GM19452 (cell line): ENCODE measurements at regions not wholly inside any gene's neighbourhood (a gene's known extent, or its start where the extent isn't known, plus 50 kb on each side); places are given as distances from the start of the nearest gene placed in this dataset.
"Not testable (repeated sequence)": the region's sequence is repeated elsewhere in the genome, so short reads cannot be mapped to it uniquely, and the experiment has no call there.

ENCODE experiments used
- ATAC-seq: cut with Tn5 transposase; IDR thresholded peaks from one replicate; pipeline ENCODE4 v1.9.1; 2021; ENCODE audit not compliant: unreplicated experiment

DNA sequence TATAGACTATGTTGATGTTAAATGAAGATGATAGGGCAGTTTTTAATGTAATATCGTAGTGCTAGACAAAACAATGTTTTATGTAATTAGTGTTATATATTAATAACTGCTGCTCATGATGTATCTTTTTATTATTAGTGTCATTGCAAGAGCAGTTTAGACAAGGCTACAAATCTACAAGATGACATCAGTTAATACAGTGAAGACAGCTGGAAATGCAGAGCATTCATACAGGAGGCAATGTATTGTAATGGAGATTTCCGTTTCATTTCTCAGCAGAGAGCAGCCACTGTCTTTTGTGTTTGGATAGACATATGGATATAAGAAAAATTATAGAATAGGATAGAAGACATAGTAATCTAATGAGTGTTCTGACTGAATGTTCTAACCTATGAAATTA lies 178.0 kb downstream of the FOXG1 start:
- ATAC-seq, result no peak

DNA sequence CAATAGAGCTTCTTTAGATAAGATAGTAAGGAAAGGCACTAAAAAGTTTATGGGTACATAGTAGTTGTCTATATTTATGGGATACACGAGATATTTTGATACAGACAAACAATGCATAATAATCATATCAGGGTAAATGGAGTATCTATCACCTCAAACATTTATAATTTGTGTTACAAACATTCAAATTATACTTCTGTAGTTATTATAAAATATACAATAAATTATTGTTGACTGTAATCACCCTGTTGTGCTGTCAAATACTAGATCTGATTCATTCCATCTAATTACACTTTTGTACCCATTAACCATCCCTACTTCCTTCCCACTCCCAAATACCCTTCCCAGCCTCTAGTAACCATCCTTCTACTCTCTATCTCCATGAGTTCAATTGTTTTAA lies 179.7 kb downstream of the FOXG1 start:
- no peak for ATAC-seq

DNA sequence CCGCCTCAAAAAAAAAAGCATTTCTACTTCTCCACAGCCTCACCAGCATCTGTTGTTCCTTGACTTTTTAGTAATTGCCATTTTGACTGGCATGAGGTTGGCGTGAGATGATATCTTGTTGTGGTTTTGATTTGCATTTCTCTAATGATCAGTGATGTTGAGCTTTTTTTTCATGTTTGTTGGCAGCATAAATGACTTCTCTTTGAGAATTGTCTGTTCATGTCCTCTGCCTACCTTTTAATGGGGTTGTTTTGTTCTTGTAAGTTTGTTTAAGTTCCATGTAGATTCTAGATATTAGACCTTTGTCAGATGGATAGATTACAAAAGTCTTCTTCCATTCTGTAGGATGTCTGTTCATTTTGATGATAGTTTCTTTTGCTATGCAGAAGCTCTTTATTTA lies 182.9 kb downstream of the FOXG1 start:
- no peak for ATAC-seq

DNA sequence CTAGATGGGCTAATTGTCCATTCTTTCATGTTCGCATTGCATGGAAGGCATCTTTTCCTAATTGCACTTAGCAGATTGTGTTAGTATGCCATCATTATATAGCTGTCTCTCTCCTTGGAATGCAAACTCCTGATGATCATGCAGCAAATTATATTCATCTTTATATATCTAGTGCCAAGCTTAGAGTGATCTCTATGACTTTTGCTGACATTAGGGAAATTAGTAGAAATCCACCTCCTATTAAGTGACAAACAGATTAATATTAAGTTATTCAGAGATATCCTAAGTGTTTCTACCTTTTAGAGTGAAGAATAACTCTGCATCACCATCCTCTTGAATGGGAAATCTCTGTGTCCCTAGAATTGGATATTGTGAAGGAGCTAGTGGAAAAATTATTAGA lies 185.6 kb downstream of the FOXG1 start:
- no peak for ATAC-seq

DNA sequence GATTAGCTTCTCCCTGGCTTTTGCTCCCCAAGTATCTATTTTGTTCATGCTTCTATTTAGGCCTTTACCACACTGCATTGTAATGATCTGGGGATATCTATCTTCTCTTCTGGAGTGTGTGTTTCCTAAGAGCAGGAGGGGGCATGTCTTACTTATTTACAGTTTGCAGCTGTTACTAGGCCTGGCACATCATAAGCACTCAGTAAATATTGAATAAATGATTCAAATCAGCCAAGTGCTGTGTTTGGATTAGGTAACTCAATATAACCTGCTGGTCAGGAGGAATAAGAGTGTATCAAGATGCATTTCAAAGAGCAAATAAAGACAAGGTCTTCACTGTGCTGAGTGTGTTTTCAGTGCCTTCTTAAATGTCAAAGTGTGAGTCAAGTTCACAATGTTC lies 186.1 kb downstream of the FOXG1 start:
- ATAC-seq, result no peak

DNA sequence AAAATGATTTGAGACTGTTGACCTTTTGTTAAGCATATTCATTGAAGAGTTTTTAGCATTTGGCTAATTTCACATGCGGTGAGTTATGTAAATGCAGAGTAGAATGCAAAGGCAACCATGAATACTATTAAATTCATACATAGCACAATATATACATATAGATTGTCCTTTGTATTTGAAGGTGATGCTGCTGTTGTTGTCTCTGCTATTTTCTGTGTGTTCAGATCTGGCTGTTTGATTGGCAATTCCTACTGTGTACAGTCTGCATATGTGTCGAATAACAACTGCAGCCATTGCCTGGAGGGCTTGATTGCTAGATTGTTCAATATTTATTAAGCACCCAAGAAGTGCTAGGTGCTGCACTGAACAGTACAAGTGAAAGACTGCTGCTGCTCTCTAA lies 187.4 kb downstream of the FOXG1 start:
- ATAC-seq, result no peak

DNA sequence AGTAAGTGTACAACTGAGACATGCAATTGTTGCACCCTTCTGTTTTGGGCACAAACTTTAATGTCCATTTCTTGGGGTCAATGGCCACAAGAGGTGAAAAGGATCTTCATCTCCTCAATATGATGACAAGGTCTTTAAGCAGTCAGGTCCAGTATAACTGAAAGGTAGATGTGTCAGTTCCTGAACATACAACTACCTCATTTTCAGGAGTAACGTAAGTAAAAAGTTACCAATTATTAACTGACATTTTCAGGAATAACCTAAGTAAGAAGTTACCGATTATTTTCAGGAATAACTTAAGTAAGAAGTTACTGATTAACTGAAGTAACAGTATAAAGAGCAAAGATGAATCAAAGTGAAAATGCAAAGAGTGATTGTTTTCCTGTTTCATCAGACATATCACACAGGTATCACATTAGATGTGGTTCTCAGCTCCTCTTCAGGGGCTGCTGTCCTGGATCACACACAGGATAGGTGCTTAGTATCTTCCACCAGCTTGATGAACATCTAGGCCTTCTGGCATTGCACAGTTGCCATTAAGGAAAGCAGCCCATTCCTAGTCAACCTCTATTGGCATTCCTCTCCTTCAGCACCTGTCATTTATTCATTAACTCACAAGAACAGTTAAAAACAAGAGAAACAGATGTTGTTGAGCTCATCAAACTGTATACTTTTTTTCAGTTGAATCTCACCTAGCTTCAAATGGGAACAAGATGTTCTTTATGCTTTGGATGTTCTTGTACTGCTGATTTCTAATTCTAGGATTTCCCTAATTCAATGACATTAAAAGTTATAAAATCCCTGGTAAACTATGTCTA lies 200.0 kb downstream of the FOXG1 start:
- peak; percentile 91 for ATAC-seq

DNA sequence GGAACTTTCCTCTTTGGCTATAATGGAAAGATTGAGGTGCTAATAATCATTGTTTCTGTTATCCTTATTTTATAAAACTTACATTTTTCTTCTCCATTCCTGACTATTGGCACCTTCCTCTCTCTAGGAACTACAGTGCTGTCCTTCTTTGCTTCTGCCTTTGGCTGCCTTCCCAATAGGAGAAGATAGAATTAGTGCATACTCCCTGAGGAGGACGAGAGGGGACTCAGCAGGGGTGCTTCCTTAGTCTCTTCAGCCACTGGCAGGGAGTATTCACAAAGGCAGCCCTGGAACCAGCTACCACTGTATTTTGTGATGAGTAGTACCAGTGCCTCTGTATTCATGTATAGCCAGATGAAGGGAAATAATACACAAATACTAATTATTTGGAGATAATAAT lies 208.5 kb downstream of the FOXG1 start:
- no peak for ATAC-seq

DNA sequence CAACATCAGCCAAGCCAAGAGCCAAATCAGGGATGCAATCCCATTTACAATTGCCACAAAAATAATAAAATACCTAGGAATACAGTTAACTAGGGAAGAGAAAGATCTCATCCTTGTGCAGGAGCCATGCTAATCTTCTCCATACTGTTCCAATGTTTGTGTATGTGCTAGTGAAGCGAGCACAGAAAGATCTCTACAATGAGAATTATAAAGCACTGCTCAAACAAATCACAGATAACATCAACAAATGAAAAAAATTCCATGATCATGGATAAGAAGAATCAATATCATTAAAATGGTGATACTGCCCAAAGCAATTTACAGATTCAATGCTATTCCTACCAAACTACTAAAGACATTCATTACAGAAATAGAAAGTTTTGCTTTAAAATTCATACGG lies 215.6 kb downstream of the FOXG1 start:
- no peak for ATAC-seq

DNA sequence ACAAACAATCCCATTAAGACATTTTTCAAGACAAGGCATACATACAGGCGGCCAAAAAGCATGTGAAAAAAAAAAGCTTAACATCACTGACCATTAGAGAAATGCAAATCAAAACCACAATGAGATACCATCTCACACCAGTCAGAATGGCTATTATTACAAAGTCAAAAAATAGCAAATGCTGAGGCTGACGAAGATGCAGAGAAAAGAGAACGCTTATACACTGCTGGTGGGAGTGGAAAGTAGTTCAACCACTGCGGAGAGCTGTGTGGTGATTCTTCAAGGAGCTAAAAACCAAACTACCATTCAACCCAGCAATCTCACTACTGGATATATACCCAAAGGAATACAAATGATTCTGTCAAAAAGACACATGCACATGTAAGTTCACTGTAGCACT lies 216.7 kb downstream of the FOXG1 start:
- ATAC-seq, result no peak

DNA sequence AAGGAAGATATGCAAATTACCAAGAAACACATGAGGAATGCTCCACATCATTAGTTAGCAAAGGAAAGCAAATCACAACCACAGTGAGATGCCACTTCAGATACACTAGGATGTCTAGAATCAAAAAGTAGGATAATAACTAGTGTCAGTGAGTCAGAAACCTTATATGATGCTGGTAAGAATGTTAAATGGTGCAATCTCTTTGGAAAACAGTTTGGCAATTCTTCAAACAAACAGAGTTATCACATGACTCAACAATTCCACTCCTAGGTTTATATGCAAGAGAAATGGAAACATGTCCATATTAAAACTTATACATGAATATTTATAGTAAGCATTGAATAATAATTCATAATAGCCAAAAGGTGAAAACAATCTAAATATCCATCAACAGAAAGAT lies 220.9 kb downstream of the FOXG1 start:
- ATAC-seq, result no peak

DNA sequence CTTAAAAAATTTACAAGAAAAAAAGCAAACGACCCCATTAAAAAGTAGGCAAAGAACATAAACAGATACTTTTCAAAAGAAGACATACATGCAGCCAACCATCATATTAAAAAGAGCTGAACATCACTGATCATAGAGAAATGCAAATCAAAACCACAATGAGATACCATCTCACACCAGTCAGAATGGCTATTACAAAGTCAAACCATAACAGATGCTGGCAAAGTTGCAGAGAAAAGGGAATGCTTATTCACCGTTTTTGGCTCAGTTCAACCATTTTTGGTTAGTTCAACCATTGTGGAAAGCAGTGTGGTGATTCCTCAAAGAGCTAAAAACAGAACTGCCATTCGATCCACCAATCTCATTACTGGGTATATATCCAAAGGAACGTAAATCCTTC lies 230.6 kb downstream of the FOXG1 start:
- ATAC-seq, result not testable (repeated sequence)

DNA sequence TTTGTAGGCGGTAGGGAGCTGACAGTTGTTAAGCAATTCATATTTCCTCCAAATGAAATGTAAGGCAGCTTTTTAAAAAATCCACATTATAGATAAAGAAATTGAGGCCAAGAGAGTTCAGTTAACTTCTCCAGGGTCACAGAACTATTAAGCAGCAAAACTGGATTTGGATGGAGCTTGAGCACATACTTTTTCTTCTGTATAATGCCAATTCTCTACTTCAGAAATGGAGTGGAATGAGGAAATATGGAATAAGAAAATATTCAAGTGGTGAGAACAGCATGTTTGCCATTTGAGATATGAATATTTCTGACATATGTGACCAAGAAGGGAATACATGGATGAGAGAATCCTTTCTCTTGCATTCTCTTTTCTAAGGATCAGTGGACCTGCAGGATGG lies 233.1 kb downstream of the FOXG1 start:
- no peak for ATAC-seq

DNA sequence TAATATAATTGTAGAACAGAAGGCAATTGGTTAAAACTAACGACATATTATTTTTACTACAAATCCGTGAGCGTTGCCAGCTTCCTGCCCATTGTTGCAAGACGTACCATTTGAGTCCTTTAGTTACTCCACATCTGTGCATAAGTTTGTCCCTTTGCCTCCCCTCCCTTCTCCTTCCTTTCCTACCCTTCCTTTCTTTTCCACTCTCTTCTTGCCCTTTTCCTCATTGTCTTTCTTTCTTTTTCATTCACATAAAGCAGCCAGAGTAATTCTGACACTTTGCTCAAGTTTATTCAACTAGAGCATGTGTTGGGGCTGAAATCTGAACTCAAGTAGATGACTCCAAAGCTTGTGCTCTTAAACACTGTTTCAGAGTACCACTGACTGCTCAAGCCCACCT lies 239.1 kb downstream of the FOXG1 start:
- ATAC-seq, result no peak

DNA sequence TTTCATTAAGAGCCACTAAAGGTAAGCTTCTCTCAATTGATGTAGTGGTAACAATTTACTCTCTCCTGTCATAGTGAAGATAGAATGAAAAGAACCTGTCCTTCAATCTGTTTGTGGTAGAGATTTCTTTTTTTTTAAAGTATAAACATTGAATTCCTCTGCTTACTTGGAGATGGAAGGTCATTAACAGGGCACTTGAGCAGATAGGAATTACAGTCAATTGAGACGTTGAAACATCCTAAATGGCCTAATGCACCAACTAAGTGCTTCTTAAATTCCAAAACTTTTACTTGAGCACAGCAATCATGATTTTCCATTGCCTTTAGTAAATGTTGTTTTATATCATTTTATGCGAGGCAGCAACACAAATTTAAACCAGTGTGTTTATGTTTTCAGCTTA lies 241.4 kb downstream of the FOXG1 start:
- no peak for ATAC-seq

DNA sequence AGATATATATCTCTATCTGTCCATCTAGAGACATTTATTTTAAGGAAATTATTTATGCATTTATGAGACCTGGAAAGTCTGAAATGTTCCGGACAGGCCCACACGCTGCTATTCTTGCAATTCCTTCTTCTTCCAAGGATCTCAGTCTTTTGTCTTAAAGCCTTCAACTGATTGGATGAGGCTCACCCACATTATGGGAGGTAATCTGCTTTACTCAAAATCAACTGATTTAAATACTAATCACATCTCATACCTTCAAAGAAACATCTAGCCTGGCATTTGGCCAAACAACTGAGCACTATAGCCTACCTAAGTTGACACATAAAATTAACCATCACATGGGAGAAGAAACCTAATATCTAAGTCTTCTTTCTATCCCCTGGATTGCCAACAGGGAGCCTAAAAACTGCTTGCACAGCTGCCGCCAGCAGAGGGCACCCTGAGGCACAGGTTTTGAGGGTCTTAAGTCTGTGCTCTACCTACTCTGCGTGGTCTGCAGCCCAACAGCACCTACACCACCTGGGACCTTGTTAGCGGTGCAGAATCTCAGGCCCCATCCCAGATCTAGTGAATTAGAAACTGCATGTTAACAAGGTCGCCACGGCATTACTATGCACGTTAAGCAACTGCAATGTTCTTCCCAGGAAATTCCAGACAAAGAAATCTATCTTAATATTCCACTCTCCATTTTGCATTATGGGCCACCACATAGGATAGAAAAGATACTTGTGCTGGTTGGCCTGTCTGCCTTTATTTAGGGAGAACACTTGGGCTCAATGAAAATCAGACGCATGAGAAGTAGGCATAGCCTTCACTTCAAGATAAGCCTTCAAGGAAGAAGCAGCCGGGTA lies 249.7 kb downstream of the FOXG1 start:
- ATAC-seq, result no peak

DNA sequence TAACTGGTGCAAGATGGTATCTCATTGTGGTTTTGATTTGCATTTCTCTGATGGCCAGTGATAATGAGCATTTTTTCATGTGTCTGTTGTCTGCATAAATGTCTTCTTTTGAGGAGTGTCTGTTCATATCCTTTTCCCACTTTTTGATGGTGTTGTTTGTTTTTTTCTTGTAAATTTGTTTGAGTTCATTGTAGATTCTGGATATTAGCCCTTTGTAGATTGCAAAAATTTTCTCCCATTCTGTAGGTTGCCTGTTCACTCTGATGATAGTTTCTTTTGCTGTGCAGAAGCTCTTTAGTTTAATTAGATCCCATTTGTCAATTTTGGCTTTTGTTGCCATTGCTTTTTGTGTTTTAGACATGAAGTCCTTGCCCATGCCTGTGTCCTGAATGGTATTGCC lies 256.9 kb downstream of the FOXG1 start:
- ATAC-seq, result not testable (repeated sequence)

DNA sequence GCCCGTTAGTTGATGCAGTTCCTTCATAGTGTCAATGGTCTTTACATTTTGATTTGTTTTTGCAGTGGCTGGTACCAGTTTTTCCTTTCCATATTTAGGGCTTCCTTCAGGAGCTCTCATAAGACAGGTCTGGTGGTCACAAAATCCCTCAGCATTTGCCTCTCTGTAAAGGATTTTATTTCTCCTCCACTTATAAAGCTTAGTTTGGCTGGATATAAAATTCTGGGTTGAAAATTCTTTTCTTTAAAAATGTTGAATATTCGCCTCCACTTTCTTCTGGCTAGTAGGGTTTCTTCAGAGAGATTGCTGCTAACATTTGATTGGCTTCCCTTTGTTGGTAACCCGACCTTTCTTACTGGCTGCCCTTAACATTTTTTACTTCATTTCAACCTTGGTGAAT lies 260.9 kb downstream of the FOXG1 start:
- ATAC-seq, result not testable (repeated sequence)

DNA sequence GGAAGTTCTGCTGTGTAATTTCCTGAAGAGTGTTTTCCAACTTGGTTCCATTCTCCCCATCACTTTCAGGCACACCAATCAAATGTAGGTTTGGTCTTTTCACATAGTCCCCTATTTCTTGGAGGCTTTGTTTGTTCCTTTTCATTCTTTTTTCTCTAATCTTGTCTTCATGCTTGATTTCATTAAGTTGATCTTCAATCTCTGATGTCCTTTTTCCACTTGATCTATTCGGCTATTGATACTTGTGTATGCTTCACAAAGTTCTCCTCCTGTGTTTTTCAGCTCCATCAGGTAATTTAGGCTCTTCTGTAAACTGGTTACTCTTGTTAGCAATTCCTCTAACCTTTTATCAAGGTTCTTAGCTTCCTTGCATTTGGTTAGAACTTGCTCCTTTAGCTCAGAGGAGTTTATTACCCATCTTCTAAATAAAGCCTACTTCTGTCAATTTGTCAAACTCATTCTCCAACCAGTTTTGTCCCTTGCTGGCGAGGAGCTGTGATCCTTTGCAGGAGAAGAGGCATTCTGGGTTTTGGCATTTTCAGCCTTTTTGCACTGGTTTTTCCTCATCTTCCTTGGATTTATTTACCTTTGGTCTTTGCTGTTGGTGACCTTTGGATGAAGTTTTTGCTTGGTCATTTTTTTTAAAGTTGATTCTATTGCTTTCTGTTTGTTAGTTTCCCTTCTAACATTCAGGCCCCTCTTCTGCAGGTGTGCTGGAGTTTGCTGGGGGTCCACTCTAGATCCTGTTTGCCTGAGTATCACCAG lies 261.5 kb downstream of the FOXG1 start:
- ATAC-seq, result not testable (repeated sequence)

DNA sequence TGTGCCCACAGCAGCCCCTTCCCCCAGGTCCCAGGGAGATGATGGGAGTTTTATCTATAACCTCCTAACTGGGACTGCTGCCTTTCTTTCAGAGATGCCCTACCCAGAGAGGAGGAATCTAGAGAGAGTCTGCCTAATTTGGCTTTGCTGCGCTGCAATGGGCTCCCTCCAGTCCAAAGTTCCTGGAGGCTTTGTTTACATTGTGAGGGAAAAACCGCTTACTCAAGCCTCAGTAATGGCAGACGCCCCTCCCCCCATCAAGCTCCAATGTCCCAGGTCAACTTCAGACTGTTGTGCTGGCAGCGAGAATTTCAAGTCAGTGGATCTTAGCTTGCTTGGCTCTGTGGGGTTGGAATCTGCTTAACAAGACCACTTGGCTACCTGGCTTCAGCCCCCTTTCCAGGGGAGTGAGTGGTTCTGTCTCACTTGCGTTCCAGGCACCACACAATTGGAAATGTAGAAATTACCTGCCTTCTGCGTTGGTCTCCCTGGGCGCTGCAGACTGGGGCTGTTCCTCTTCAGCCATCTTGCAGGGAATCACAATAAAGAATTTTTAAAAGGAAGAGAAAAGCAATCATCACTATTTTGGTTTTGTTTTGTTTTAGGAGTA lies 262.5 kb downstream of the FOXG1 start:
- ATAC-seq, result no peak

DNA sequence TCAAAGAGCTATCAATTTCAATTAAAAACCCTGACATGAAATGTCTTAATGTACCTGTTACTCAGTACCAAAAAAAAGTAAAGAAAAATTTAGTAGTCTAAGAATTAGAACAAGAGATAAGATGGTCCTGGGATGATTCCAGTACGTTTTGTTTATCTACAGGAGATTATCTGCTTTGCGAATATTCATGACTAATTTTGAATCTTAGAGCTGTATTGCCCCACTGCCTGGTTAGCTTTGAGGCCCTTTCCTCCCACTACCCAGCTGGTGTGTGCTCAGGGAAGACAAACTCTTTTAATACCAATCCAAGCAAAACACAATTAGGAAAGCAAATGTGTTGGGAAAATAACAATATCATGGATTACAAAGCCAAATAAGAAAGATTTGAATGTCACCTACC lies 263.5 kb downstream of the FOXG1 start:
- no peak for ATAC-seq
